ENCODE measurements at regions not wholly inside any gene's neighbourhood (a gene's known extent, or its start where the extent isn't known, plus 50 kb on each side); places are given as distances from the start of the nearest gene placed in this dataset.
A peak's percentile ranks its signal among the peaks of the same experiment; 100 is the strongest.

DNA sequence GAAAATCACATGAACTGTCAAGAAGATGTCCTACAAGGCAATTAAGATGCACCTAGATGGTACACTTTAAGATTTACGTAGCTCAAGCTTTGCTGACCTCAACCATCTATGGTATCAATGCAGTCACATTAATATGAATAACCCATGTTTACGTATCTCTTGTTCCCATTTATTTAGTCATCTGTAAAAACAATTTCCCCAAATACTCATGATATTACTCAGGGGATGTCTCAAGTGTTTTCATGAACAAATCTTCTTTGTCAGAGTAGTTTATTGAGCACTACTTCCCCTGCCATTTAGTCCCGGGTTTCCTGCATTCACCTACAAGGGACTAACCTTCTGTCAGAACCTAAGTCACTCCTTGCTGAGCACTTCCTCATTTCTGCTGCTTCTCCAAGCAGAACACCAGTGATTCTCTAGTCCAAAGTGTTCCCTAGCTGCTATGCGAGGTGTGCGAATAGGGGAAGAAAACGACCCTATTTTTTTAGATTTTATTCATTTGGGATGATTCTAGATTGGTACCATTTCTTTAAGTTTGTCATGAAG is 554.3 kb upstream of the LRRC4C start:
- no peak overlapping the region for H3K9ac ChIP-seq (ENCODE audit: low read length)
- no peaks in the 10 kb centered on the region for H3K4me1 Mint-ChIP-seq (ENCODE audit: low read depth, unreplicated experiment)
- no peak overlapping the region for H3K4me3 ChIP-seq (ENCODE audit: insufficient read depth, low read depth, low read length)
- no peaks in the 10 kb centered on the region for H3K9me3 Mint-ChIP-seq (ENCODE audit: unreplicated experiment)
- H3K79me2 ChIP-seq (ENCODE audit: insufficient read depth, low read length): no peaks in the 10 kb centered on the region
- DNase-seq (ENCODE audit: low read depth): peak; percentile 51
- no peak overlapping the region for H3K27ac Mint-ChIP-seq (ENCODE audit: unreplicated experiment)
- H2AFZ ChIP-seq (ENCODE audit: low read depth, low read length): no peak overlapping the region
- H3K9me3 ChIP-seq (ENCODE audit: insufficient read depth, low read depth, low read length): no peaks in the 10 kb centered on the region
- H3K4me3 Mint-ChIP-seq (ENCODE audit: unreplicated experiment): no peak overlapping the region
- no peaks in the 10 kb centered on the region for H3K36me3 Mint-ChIP-seq (ENCODE audit: low read depth, unreplicated experiment)
- no peak overlapping the region for H3K4me2 ChIP-seq (ENCODE audit: low read length)
- no peaks in the 10 kb centered on the region for H3K27me3 Mint-ChIP-seq (ENCODE audit: low read depth, unreplicated experiment)
- FAIRE-seq: peak; percentile 43
- H3K36me3 ChIP-seq (ENCODE audit: insufficient read depth, low read length): no peaks in the 10 kb centered on the region
- no peaks in the 10 kb centered on the region for H4K20me1 ChIP-seq (ENCODE audit: insufficient read depth, low read length)
- TF ChIP-seq, protein P1, sequence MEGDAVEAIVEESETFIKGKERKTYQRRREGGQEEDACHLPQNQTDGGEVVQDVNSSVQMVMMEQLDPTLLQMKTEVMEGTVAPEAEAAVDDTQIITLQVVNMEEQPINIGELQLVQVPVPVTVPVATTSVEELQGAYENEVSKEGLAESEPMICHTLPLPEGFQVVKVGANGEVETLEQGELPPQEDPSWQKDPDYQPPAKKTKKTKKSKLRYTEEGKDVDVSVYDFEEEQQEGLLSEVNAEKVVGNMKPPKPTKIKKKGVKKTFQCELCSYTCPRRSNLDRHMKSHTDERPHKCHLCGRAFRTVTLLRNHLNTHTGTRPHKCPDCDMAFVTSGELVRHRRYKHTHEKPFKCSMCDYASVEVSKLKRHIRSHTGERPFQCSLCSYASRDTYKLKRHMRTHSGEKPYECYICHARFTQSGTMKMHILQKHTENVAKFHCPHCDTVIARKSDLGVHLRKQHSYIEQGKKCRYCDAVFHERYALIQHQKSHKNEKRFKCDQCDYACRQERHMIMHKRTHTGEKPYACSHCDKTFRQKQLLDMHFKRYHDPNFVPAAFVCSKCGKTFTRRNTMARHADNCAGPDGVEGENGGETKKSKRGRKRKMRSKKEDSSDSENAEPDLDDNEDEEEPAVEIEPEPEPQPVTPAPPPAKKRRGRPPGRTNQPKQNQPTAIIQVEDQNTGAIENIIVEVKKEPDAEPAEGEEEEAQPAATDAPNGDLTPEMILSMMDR (IDR thresholded peaks at IDR 0.05; ENCODE audit: insufficient read depth, low read depth, low read length): no peak
- TF ChIP-seq EZH2 (IDR thresholded peaks at IDR 0.05; ENCODE audit: insufficient read depth, low read length): no peak
- H3K4me1 ChIP-seq (ENCODE audit: insufficient read depth, low read length): peaks cover 5% of the 10 kb centered on the region
- H3K27ac ChIP-seq (ENCODE audit: low read depth, low read length): no peak overlapping the region
- no peaks in the 10 kb centered on the region for H3K27me3 ChIP-seq (ENCODE audit: insufficient read depth, low read length)

GRCh38 chr11:42021911-42022310 is 562.5 kb upstream of the LRRC4C start:
- no peaks in the 10 kb centered on the region for H3K9me3 Mint-ChIP-seq (ENCODE audit: unreplicated experiment)
- Histone ChIP-seq H3K9ac (ENCODE audit: low read length) (no peak overlapping the region), H3K4me3 (ENCODE audit: insufficient read depth, low read depth, low read length) (no peak overlapping the region), H2AFZ (ENCODE audit: low read depth, low read length) (no peak overlapping the region), H3K4me2 (ENCODE audit: low read length) (no peak overlapping the region), H3K79me2 (ENCODE audit: insufficient read depth, low read length) (no peaks in the 10 kb centered on the region), H4K20me1 (ENCODE audit: insufficient read depth, low read length) (no peaks in the 10 kb centered on the region), H3K36me3 (ENCODE audit: insufficient read depth, low read length) (no peaks in the 10 kb centered on the region), H3K27me3 (ENCODE audit: insufficient read depth, low read length) (no peaks in the 10 kb centered on the region), H3K27ac (ENCODE audit: low read depth, low read length) (no peak overlapping the region), H3K9me3 (ENCODE audit: insufficient read depth, low read depth, low read length) (no peaks in the 10 kb centered on the region), H3K4me1 (ENCODE audit: insufficient read depth, low read length) (no peaks in the 10 kb centered on the region)
- no peak overlapping the region for H3K27ac Mint-ChIP-seq (ENCODE audit: unreplicated experiment)
- H3K4me1 Mint-ChIP-seq (ENCODE audit: low read depth, unreplicated experiment): no peaks in the 10 kb centered on the region
- no peak for FAIRE-seq
- TF ChIP-seq EZH2 (IDR thresholded peaks at IDR 0.05; ENCODE audit: insufficient read depth, low read length): no peak
- TF ChIP-seq, protein P1 (IDR thresholded peaks at IDR 0.05; ENCODE audit: insufficient read depth, low read depth, low read length): no peak
- no peaks in the 10 kb centered on the region for H3K36me3 Mint-ChIP-seq (ENCODE audit: low read depth, unreplicated experiment)
- H3K27me3 Mint-ChIP-seq (ENCODE audit: low read depth, unreplicated experiment): no peaks in the 10 kb centered on the region
- no peak for DNase-seq (ENCODE audit: low read depth)
- H3K4me3 Mint-ChIP-seq (ENCODE audit: unreplicated experiment): no peak overlapping the region

DNA sequence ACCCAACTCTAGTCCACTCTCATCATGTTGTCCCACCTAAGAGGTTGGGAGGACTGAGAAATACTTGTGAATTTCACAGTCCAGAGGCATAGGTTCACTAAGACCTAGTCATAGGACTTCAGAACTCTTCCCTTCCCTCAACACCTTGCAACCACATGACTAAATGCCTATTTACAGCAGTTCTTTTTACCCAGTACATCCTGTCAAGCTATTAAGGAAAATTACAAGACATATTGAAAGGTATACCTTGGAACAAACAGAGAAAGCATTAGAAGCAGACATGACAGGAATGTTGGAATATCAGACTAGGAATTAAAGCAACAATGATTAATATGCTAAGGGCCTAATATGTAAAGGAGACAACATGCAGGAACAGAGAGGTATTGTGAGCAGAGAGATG is 563.8 kb upstream of the LRRC4C start:
- Histone ChIP-seq H3K27me3 (ENCODE audit: insufficient read depth, low read length) (no peaks in the 10 kb centered on the region), H3K4me2 (ENCODE audit: low read length) (no peak overlapping the region), H3K4me1 (ENCODE audit: insufficient read depth, low read length) (no peaks in the 10 kb centered on the region), H3K9ac (ENCODE audit: low read length) (no peak overlapping the region), H2AFZ (ENCODE audit: low read depth, low read length) (no peak overlapping the region), H3K27ac (ENCODE audit: low read depth, low read length) (no peak overlapping the region), H4K20me1 (ENCODE audit: insufficient read depth, low read length) (no peaks in the 10 kb centered on the region), H3K9me3 (ENCODE audit: insufficient read depth, low read depth, low read length) (no peaks in the 10 kb centered on the region), H3K79me2 (ENCODE audit: insufficient read depth, low read length) (no peaks in the 10 kb centered on the region), H3K36me3 (ENCODE audit: insufficient read depth, low read length) (no peaks in the 10 kb centered on the region), H3K4me3 (ENCODE audit: insufficient read depth, low read depth, low read length) (no peak overlapping the region)
- no peaks in the 10 kb centered on the region for H3K27me3 Mint-ChIP-seq (ENCODE audit: low read depth, unreplicated experiment)
- H3K4me3 Mint-ChIP-seq (ENCODE audit: unreplicated experiment): no peak overlapping the region
- H3K27ac Mint-ChIP-seq (ENCODE audit: unreplicated experiment): no peak overlapping the region
- peaks cover 2% of the 10 kb centered on the region for H3K9me3 Mint-ChIP-seq (ENCODE audit: unreplicated experiment)
- TF ChIP-seq, protein P1 (IDR thresholded peaks at IDR 0.05; ENCODE audit: insufficient read depth, low read depth, low read length): no peak
- no peak for TF ChIP-seq EZH2 (IDR thresholded peaks at IDR 0.05; ENCODE audit: insufficient read depth, low read length)
- DNase-seq (ENCODE audit: low read depth) (no peak), FAIRE-seq (no peak)
- no peaks in the 10 kb centered on the region for H3K36me3 Mint-ChIP-seq (ENCODE audit: low read depth, unreplicated experiment)
- H3K4me1 Mint-ChIP-seq (ENCODE audit: low read depth, unreplicated experiment): no peaks in the 10 kb centered on the region
